Suprapubic skin (tissue), 4 donors: ENCODE measurements at regions not wholly inside any gene's neighbourhood (a gene's known extent, or its start where the extent isn't known, plus 50 kb on each side); places are given as distances from the start of the nearest gene placed in this dataset.

Source experiments
- EP300 ChIP-seq: sonication (generic); formaldehyde crosslinking; IDR thresholded peaks from one replicate; pipeline ENCODE4 v1.6.1; 2017; ENCODE audit warnings: antibody characterized with exemption
- POLR2A ChIP-seq, 2 donors: fragments of 450-650 bp; IDR thresholded peaks; one replicate each; pipeline ENCODE4 v1.6.1; 2017; ENCODE audit warnings: antibody characterized with exemption in 2 of 2, mild to moderate bottlenecking in 2 of 2, moderate library complexity in 2 of 2
- POLR2AphosphoS5 ChIP-seq, 3 donors: sonication (generic); formaldehyde crosslinking; IDR thresholded peaks; one replicate each; pipeline ENCODE4 v1.6.1; 2017; ENCODE audit warnings: antibody characterized with exemption in 3 of 3
- TF ChIP-seq, protein P1 (sequence below), 2 donors: fragments of 200-600 bp in 1 of 2; fragments of 450-650 bp in 1 of 2; sonication (generic) in 1 of 2; IDR thresholded peaks; one replicate each; pipeline ENCODE4 v1.5.1; 2016 to 2019; ENCODE audit warnings: antibody characterized with exemption in 2 of 2, mild to moderate bottlenecking in 1 of 2, moderate library complexity in 1 of 2

DNA sequence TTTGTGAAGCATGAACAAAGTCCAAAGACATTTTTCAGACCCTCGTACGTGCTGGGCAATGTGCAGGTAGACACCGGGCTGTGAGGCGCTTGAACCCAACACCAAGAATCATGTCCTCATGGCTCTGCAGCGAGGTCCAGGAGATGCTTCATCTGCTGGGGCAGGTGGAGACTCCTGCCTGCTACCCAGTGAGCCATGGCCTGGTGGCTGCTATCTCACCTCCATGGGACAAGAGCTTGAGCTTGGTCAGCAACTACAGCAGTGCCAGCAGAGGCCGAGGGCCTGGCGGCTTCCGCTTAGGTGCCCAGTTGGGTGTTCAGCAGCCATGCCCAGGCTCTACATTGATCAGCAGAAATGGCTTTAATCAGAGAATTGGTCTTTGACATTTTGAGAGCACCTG is 281.0 kb upstream of the HS6ST1 start:
- TF ChIP-seq, protein P1, sequence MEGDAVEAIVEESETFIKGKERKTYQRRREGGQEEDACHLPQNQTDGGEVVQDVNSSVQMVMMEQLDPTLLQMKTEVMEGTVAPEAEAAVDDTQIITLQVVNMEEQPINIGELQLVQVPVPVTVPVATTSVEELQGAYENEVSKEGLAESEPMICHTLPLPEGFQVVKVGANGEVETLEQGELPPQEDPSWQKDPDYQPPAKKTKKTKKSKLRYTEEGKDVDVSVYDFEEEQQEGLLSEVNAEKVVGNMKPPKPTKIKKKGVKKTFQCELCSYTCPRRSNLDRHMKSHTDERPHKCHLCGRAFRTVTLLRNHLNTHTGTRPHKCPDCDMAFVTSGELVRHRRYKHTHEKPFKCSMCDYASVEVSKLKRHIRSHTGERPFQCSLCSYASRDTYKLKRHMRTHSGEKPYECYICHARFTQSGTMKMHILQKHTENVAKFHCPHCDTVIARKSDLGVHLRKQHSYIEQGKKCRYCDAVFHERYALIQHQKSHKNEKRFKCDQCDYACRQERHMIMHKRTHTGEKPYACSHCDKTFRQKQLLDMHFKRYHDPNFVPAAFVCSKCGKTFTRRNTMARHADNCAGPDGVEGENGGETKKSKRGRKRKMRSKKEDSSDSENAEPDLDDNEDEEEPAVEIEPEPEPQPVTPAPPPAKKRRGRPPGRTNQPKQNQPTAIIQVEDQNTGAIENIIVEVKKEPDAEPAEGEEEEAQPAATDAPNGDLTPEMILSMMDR (IDR thresholded peaks at IDR 0.05): no peak
- TF ChIP-seq EP300: no peak
- no peak for TF ChIP-seq POLR2A (IDR thresholded peaks at IDR 0.05)
- TF ChIP-seq POLR2AphosphoS5 (IDR thresholded peaks at IDR 0.05): no peak
